ENCODE measurements at regions not wholly inside any gene's neighbourhood (a gene's known extent, or its start where the extent isn't known, plus 50 kb on each side); places are given as distances from the start of the nearest gene placed in this dataset.

DNA sequence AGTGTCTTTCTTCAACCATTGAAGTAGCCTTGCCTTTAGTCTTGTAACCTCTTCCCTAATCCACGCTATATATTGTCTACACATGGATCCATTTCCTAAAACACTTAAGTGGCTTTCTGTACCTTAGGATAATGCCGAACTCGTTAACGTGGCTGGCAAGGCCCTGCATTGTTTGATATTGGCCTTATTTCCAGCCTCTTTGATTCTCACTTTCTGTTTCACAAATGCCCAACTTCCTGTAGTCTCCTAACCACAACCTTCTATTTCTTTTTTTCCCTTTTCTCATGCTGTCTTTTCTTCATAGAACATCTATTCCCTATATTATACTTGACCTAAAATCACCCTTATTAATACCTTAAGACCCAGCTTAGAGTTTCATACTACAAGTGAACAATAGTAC, 536.0 kb downstream of the LMO4 start:
- TF ChIP-seq, protein P1, sequence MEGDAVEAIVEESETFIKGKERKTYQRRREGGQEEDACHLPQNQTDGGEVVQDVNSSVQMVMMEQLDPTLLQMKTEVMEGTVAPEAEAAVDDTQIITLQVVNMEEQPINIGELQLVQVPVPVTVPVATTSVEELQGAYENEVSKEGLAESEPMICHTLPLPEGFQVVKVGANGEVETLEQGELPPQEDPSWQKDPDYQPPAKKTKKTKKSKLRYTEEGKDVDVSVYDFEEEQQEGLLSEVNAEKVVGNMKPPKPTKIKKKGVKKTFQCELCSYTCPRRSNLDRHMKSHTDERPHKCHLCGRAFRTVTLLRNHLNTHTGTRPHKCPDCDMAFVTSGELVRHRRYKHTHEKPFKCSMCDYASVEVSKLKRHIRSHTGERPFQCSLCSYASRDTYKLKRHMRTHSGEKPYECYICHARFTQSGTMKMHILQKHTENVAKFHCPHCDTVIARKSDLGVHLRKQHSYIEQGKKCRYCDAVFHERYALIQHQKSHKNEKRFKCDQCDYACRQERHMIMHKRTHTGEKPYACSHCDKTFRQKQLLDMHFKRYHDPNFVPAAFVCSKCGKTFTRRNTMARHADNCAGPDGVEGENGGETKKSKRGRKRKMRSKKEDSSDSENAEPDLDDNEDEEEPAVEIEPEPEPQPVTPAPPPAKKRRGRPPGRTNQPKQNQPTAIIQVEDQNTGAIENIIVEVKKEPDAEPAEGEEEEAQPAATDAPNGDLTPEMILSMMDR (conservative IDR thresholded peaks at IDR 0.05; ENCODE audit: control insufficient read depth, insufficient read depth, low read depth, low read length) = no peak
- H3K4me3 ChIP-seq (ENCODE audit: control insufficient read depth, low read depth, low read length) = no peak overlapping the region
- DNase-seq (ENCODE audit: low read depth) = no peak

- TF ChIP-seq, protein P1 (conservative IDR thresholded peaks at IDR 0.05; ENCODE audit: control insufficient read depth, insufficient read depth, low read depth, low read length) = no peak
- no peak for DNase-seq (ENCODE audit: low read depth)
- H3K4me3 ChIP-seq (ENCODE audit: control insufficient read depth, low read depth, low read length) = no peak overlapping the region
These were observed 537.7 kb downstream of the LMO4 start for GRCh38 chr1:87866416-87866815.

GRCh38 chr1:87867626-87868025, 538.9 kb downstream of the LMO4 start:
- H3K4me3 ChIP-seq (ENCODE audit: control insufficient read depth, low read depth, low read length) = no peak overlapping the region
- TF ChIP-seq, protein P1 (conservative IDR thresholded peaks at IDR 0.05; ENCODE audit: control insufficient read depth, insufficient read depth, low read depth, low read length) = no peak
- DNase-seq (ENCODE audit: low read depth) = peak; percentile 83

GRCh38 chr1:87869567-87869966, 540.9 kb downstream of the LMO4 start:
- H3K4me3 ChIP-seq (ENCODE audit: control insufficient read depth, low read depth, low read length) = no peak overlapping the region
- DNase-seq (ENCODE audit: low read depth) = peak; percentile 91
- TF ChIP-seq, protein P1 (conservative IDR thresholded peaks at IDR 0.05; ENCODE audit: control insufficient read depth, insufficient read depth, low read depth, low read length) = no peak

DNA sequence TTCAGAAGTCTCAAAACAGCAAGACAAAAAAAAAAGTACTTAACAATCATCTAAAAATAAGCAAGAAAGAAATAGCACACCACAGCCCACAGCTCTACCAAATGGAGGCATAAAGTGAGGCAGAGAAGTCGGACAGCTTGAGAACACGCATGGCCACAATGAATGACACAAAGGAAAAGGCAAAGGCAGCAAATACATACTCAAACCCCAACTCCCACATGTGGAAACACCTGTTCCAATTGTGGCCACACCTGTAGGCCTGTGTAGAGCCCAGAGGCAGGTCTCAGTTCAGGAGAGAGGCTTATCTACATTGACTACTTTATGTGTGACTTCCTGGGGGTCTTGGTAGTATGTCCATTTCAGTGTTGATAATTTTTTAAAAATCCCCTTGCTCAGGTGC, 543.5 kb downstream of the LMO4 start:
- H3K4me3 ChIP-seq (ENCODE audit: control insufficient read depth, low read depth, low read length) = no peak overlapping the region
- DNase-seq (ENCODE audit: low read depth) = no peak
- TF ChIP-seq, protein P1 (conservative IDR thresholded peaks at IDR 0.05; ENCODE audit: control insufficient read depth, insufficient read depth, low read depth, low read length) = no peak

- no peak overlapping the region for H3K4me3 ChIP-seq (ENCODE audit: control insufficient read depth, low read depth, low read length)
- TF ChIP-seq, protein P1 (conservative IDR thresholded peaks at IDR 0.05; ENCODE audit: control insufficient read depth, insufficient read depth, low read depth, low read length) = no peak
- DNase-seq (ENCODE audit: low read depth) = no peak
These were observed 544.0 kb downstream of the LMO4 start for GRCh38 chr1:87872692-87873091.

- peak; percentile 87 for DNase-seq (ENCODE audit: low read depth)
- H3K4me3 ChIP-seq (ENCODE audit: control insufficient read depth, low read depth, low read length) = no peak overlapping the region
- TF ChIP-seq, protein P1 (conservative IDR thresholded peaks at IDR 0.05; ENCODE audit: control insufficient read depth, insufficient read depth, low read depth, low read length) = no peak
These were observed 550.2 kb downstream of the LMO4 start for GRCh38 chr1:87878873-87879272.

Measured in fibroblast of mammary gland (primary cell).